Lung (tissue), 11 donors: ENCODE measurements at regions not wholly inside any gene's neighbourhood (a gene's known extent, or its start where the extent isn't known, plus 50 kb on each side); places are given as distances from the start of the nearest gene placed in this dataset.

ENCODE experiments used
- ATAC-seq: fragments of 200-7000 bp; cut with Tn5 transposase; one replicate; pipeline ENCODE4 v1.9.1; 2020; ENCODE audit warnings: moderate number of reproducible peaks; ENCODE audit not compliant: insufficient read depth, low FRiP score
- DNase-seq, 3 donors: peaks; one replicate each; pipeline ENCODE4 v3.0.0-alpha.2; 2013 to 2017
- H3K27ac ChIP-seq, 2 donors: one replicate each; pipeline ENCODE4 v1.5.1; 2013; ENCODE audit warnings: mild to moderate bottlenecking in 2 of 2, moderate library complexity in 2 of 2, control low read depth in 1 of 2, inconsistent platforms in 1 of 2, low read depth in 1 of 2, low read length in 1 of 2
- H3K27me3 ChIP-seq, 3 donors: one replicate each; pipeline ENCODE4 v1.5.1; 2013; ENCODE audit warnings: low read length in 2 of 3; ENCODE audit not compliant: control insufficient read depth in 3 of 3, insufficient read depth in 3 of 3
- H3K36me3 ChIP-seq, 4 donors: one replicate each; pipeline ENCODE4 v1.5.1; 2013; ENCODE audit warnings: low read length in 4 of 4, mild to moderate bottlenecking in 1 of 4, moderate library complexity in 1 of 4; ENCODE audit not compliant: control insufficient read depth in 4 of 4, insufficient read depth in 4 of 4
- H3K4me1 ChIP-seq, 5 donors: one replicate each; pipeline ENCODE4 v1.5.1; 2013; ENCODE audit warnings: low read length in 5 of 5, mild to moderate bottlenecking in 2 of 5, moderate library complexity in 1 of 5; ENCODE audit not compliant: control insufficient read depth in 5 of 5, insufficient read depth in 5 of 5
- H3K4me3 ChIP-seq: one replicate; pipeline ENCODE4 v1.5.1; 2013; ENCODE audit warnings: mild to moderate bottlenecking, control low read depth, moderate library complexity
- H3K9ac ChIP-seq, 2 donors: one replicate each; pipeline ENCODE4 v1.5.1; 2013; ENCODE audit warnings: low read length in 2 of 2, control low read depth in 1 of 2; ENCODE audit not compliant: insufficient read depth in 1 of 2
- H3K9me3 ChIP-seq, 4 donors: one replicate each; pipeline ENCODE4 v1.5.1; 2013; ENCODE audit warnings: low read length in 3 of 4, mild to moderate bottlenecking in 1 of 4, moderate library complexity in 1 of 4; ENCODE audit not compliant: control insufficient read depth in 4 of 4, insufficient read depth in 3 of 4
- WGBS, 2 donors: extraction: QIAGEN DNeasy Blood & Tissue Kit; methylation state at CpG; one replicate each; pipeline ENCODE4 v1.1.7; 2013; 5-methylcytosine and 5-hydroxymethylcytosine counted together
- TF ChIP-seq, protein P1 (sequence below): IDR thresholded peaks from 2 replicates; pipeline ENCODE4 v1.5.1; 2012; ENCODE audit warnings: mild to moderate bottlenecking; ENCODE audit errors: control extremely low read depth, extremely low read depth
- donor health status: control.
- donor health status: control.
- donor health status: Bipolar disorder and iron deficiency.
- donor health status: healthy.
- donor health status: DM: yes; HTN: yes; CAD: no.

DNA sequence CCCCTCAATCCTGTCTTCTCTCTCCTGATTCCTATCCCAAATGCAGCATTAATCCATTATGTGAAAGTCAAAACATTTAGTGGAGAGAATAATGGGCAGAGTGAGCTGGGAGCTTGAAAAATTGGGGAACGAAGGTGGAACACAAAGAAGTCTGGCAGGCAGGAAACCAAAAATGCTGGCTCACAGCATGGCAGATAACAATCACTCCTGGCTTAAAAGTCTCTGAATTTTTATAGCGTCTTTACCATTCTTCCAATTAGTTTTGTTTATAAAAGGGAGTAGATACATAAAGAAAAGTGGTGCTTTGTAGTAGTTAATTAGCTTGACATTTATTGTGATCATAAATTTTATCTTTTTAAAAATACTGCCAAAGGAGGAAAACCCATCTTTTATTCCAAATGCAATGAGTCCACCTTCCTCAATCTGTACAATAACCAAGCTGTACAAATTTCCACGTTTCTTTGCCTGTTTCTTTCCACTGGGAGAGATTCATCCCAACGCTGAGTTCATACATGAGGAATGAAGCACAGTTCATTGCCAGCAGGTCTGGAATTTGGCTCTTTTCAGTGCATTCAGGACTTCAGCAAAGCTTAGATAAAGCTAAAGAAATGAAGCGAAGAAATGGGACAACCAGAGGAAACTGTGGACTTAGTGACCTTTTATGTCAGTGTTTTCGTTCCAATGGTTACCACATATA lies 174.7 kb downstream of the HMHB1 start:
- no peak overlapping the region for H3K27ac ChIP-seq
- no peaks in the 10 kb centered on the region for H3K27me3 ChIP-seq
- ATAC-seq (no peak), DNase-seq (no peak)
- no peak overlapping the region for H3K4me3 ChIP-seq
- no peak overlapping the region for H3K9ac ChIP-seq
- 44 to 60% methylated on average over 6 of the region's 6 CpGs for WGBS, 2 donors
- TF ChIP-seq, protein P1, sequence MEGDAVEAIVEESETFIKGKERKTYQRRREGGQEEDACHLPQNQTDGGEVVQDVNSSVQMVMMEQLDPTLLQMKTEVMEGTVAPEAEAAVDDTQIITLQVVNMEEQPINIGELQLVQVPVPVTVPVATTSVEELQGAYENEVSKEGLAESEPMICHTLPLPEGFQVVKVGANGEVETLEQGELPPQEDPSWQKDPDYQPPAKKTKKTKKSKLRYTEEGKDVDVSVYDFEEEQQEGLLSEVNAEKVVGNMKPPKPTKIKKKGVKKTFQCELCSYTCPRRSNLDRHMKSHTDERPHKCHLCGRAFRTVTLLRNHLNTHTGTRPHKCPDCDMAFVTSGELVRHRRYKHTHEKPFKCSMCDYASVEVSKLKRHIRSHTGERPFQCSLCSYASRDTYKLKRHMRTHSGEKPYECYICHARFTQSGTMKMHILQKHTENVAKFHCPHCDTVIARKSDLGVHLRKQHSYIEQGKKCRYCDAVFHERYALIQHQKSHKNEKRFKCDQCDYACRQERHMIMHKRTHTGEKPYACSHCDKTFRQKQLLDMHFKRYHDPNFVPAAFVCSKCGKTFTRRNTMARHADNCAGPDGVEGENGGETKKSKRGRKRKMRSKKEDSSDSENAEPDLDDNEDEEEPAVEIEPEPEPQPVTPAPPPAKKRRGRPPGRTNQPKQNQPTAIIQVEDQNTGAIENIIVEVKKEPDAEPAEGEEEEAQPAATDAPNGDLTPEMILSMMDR: no peak
- H3K4me1 ChIP-seq: peaks cover 0 to 2% (median 0%) of the 10 kb centered on the region in 5 donors
- no peaks in the 10 kb centered on the region for H3K36me3 ChIP-seq
- H3K9me3 ChIP-seq: no peaks in the 10 kb centered on the region

GRCh38 chr5:143987264-143987663 lies 175.3 kb downstream of the HMHB1 start:
- H3K36me3 ChIP-seq: no peaks in the 10 kb centered on the region
- H3K9ac ChIP-seq: no peak overlapping the region
- H3K9me3 ChIP-seq: no peaks in the 10 kb centered on the region
- peaks cover 0 to 2% (median 0%) of the 10 kb centered on the region in 5 donors for H3K4me1 ChIP-seq
- no peak overlapping the region for H3K4me3 ChIP-seq
- H3K27me3 ChIP-seq: no peaks in the 10 kb centered on the region
- no peak overlapping the region for H3K27ac ChIP-seq
- TF ChIP-seq, protein P1: no peak
- DNase-seq: no peak
- no peak for ATAC-seq
- 76 to 94% methylated on average over 1 to 2 of the region's 2 CpGs for WGBS, 2 donors

DNA sequence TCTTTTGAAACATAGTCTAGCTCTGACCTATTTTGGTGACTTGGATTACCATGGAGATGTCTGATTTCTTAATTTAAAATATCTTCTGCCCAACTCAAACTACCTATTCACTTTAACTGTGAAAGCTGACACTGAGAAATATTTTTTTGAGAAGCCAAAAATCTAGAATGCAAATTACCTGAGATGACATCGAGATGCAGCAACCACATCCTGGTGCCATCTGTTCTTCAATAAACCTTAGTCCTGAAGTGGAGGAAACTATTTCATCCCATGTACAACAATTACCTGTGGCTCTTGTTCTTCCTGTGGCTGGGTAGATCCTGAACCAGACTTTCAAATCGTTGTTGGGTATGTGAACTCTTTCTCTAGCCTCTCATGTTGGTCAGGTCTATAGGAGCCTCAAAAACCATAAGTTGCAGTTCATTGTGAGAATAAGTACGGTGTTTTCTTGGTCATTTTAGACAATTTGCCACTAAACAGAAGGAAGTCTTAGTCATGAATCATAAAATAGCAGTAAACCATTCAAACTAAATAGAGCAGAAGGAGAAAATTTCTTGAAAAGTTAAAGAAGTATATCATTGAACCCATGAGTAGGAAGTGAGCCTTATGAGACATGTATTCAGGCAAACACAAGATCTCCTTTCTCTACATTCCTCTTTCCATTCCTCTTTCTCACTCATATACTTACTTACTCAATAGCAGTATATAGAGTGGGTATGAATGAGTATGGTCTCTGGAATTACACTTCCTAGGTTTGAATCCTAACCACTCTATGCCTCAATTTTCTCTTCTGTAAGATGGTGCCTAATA lies 176.0 kb downstream of the HMHB1 start:
- Histone ChIP-seq H3K9me3 (no peaks in the 10 kb centered on the region), H3K4me3 (no peak overlapping the region), H3K36me3 (no peaks in the 10 kb centered on the region), H3K27ac (no peak overlapping the region), H3K4me1 (peaks cover 0 to 2% (median 0%) of the 10 kb centered on the region in 5 donors), H3K9ac (no peak overlapping the region), H3K27me3 (no peaks in the 10 kb centered on the region)
- ATAC-seq: no peak
- TF ChIP-seq, protein P1: no peak
- no peak for DNase-seq
- WGBS, 2 donors: 72 to 81% methylated on average over 3 of the region's 3 CpGs
